ENCODE measurements at regions not wholly inside any gene's neighbourhood (a gene's known extent, or its start where the extent isn't known, plus 50 kb on each side); places are given as distances from the start of the nearest gene placed in this dataset.

GRCh38 chr12:115013236-115013981 lies 329.4 kb upstream of the TBX3 start:
- Histone ChIP-seq H3K27ac (no peak overlapping the region), H3K27me3 (no peaks in the 10 kb centered on the region), H3K4me1 (peaks cover 0 to 3% (median 0%) of the 10 kb centered on the region in 4 donors), H3K4me3 (no peak overlapping the region), H3K36me3 (no peaks in the 10 kb centered on the region), H3K9me3 (no peaks in the 10 kb centered on the region)
- DNase-seq (peak in 1 of 2 donors; percentile 51), ATAC-seq (ENCODE audit: low FRiP score in 2 of 2) (no peak)
- TF ChIP-seq POLR2A (IDR thresholded peaks at IDR 0.05) (no peak), POLR2AphosphoS5 (IDR thresholded peaks at IDR 0.05) (no peak), CTCF (IDR thresholded peaks at IDR 0.05) (no peak), EP300 (IDR thresholded peaks at IDR 0.05) (no peak)
- WGBS, 2 donors = 53 to 54% methylated on average over 15 of the region's 15 CpGs

- WGBS, 2 donors = 64 to 68% methylated on average over 11 of the region's 11 CpGs
- no peak for ATAC-seq (ENCODE audit: low FRiP score in 2 of 2)
- H3K9me3 ChIP-seq = no peaks in the 10 kb centered on the region
Measured at GRCh38 chr12:115012861-115013235, 328.9 kb upstream of the TBX3 start.

GRCh38 chr12:115011703-115012102 lies 327.7 kb upstream of the TBX3 start:
- Histone ChIP-seq H3K4me3 (no peak overlapping the region), H3K27ac (no peak overlapping the region), H3K4me1 (peaks cover 0 to 3% (median 0%) of the 10 kb centered on the region in 4 donors), H3K9me3 (no peaks in the 10 kb centered on the region), H3K27me3 (no peaks in the 10 kb centered on the region), H3K36me3 (no peaks in the 10 kb centered on the region)
- no peak for DNase-seq
- TF ChIP-seq POLR2A (IDR thresholded peaks at IDR 0.05) = no peak
- TF ChIP-seq POLR2AphosphoS5 (IDR thresholded peaks at IDR 0.05) = no peak
- TF ChIP-seq EP300 (IDR thresholded peaks at IDR 0.05) = no peak
- no peak for TF ChIP-seq CTCF (IDR thresholded peaks at IDR 0.05)
- WGBS, 2 donors = 62 to 66% methylated on average over 3 of the region's 3 CpGs
- no peak for ATAC-seq (ENCODE audit: low FRiP score in 2 of 2)

More at GRCh38 chr12:115012861-115013235, 328.9 kb upstream of the TBX3 start:
- Histone ChIP-seq H3K27me3 (no peaks in the 10 kb centered on the region), H3K27ac (no peak overlapping the region), H3K36me3 (no peaks in the 10 kb centered on the region), H3K4me3 (no peak overlapping the region), H3K4me1 (peaks cover 0 to 3% (median 0%) of the 10 kb centered on the region in 4 donors)
- TF ChIP-seq CTCF (IDR thresholded peaks at IDR 0.05) (no peak), POLR2AphosphoS5 (IDR thresholded peaks at IDR 0.05) (no peak), EP300 (IDR thresholded peaks at IDR 0.05) (no peak), POLR2A (IDR thresholded peaks at IDR 0.05) (no peak)
- no peak for DNase-seq

- no peak for ATAC-seq (ENCODE audit: low FRiP score in 2 of 2)
- no peak overlapping the region for H3K27ac ChIP-seq
- no peaks in the 10 kb centered on the region for H3K9me3 ChIP-seq
- H3K27me3 ChIP-seq = no peaks in the 10 kb centered on the region
- TF ChIP-seq EP300 (IDR thresholded peaks at IDR 0.05) = no peak
- TF ChIP-seq POLR2A (IDR thresholded peaks at IDR 0.05) = no peak
- TF ChIP-seq CTCF (IDR thresholded peaks at IDR 0.05) = no peak
- no peak for TF ChIP-seq POLR2AphosphoS5 (IDR thresholded peaks at IDR 0.05)
- DNase-seq = no peak
- H3K4me3 ChIP-seq = no peak overlapping the region
- no peaks in the 10 kb centered on the region for H3K36me3 ChIP-seq
- 94 to 95% methylated on average over 5 of the region's 5 CpGs for WGBS, 2 donors
- peaks cover 0 to 3% (median under 1%) of the 10 kb centered on the region in 4 donors for H3K4me1 ChIP-seq
Measured at GRCh38 chr12:115010324-115010995, 326.5 kb upstream of the TBX3 start.

Data from upper lobe of left lung (tissue), 6 donors.